Gastrocnemius medialis (tissue), 4 donors: ENCODE measurements at regions not wholly inside any gene's neighbourhood (a gene's known extent, or its start where the extent isn't known, plus 50 kb on each side); places are given as distances from the start of the nearest gene placed in this dataset.

ENCODE experiments used
- POLR2A ChIP-seq, 2 donors: fragments of 450-650 bp; IDR thresholded peaks; one replicate each; pipeline ENCODE4 v1.6.1; 2017; ENCODE audit warnings: antibody characterized with exemption in 2 of 2, mild to moderate bottlenecking in 2 of 2, moderate library complexity in 2 of 2
- TF ChIP-seq, protein P1 (sequence below), 5 experiments: fragments of 450-650 bp in 3 of 5; fragments of 200-600 bp in 2 of 5; sonication (generic) in 2 of 5; IDR thresholded peaks in 4 of 5; conservative IDR thresholded peaks in 1 of 5; 1 replicate in 4 of 5; 2 replicates in 1 of 5; pipeline ENCODE4 v1.5.1; 2016 to 2019; ENCODE audit warnings: antibody characterized with exemption in 5 of 5, mild to moderate bottlenecking in 3 of 5, moderate library complexity in 3 of 5

DNA sequence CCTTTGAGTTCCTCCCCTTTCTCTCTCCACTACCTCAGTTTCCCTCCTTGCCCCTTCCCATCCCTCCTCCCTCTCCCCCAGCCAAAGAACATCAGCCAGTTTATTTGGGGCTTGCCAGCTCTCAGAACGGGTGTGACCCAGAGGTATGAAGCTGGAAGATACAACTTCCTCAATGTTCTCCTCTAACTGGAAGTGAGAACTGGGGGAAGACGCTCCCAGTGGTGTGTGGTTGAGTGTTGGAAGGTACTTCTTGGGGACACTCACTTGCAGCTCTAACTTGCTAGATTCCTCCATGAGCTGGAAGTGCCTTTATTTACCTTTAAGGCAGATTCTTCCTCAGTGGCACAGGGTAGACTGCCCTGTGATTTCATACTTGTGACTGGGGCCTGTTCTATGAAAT, 110.5 kb upstream of the HABP2 start:
- TF ChIP-seq, protein P1, sequence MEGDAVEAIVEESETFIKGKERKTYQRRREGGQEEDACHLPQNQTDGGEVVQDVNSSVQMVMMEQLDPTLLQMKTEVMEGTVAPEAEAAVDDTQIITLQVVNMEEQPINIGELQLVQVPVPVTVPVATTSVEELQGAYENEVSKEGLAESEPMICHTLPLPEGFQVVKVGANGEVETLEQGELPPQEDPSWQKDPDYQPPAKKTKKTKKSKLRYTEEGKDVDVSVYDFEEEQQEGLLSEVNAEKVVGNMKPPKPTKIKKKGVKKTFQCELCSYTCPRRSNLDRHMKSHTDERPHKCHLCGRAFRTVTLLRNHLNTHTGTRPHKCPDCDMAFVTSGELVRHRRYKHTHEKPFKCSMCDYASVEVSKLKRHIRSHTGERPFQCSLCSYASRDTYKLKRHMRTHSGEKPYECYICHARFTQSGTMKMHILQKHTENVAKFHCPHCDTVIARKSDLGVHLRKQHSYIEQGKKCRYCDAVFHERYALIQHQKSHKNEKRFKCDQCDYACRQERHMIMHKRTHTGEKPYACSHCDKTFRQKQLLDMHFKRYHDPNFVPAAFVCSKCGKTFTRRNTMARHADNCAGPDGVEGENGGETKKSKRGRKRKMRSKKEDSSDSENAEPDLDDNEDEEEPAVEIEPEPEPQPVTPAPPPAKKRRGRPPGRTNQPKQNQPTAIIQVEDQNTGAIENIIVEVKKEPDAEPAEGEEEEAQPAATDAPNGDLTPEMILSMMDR (IDR thresholded peaks at IDR 0.05 in 4 of 5, conservative IDR thresholded peaks at IDR 0.05 in 1 of 5), result no peak
- TF ChIP-seq POLR2A (IDR thresholded peaks at IDR 0.05), result no peak
